Brain microvascular endothelial cell (primary cell): ENCODE measurements at regions not wholly inside any gene's neighbourhood (a gene's known extent, or its start where the extent isn't known, plus 50 kb on each side); places are given as distances from the start of the nearest gene placed in this dataset.

Experiments
- DNase-seq: peaks from one replicate; pipeline ENCODE4 v3.0.0-alpha.2; 2020
- H3K27ac ChIP-seq: fragments of 250-450 bp; sonication (Bioruptor Pico); 2 replicates; pipeline ENCODE4 v1.5.1; 2020; ENCODE audit warnings: mild to moderate bottlenecking, moderate library complexity
- H3K27me3 ChIP-seq: fragments of 250-450 bp; sonication (Bioruptor Pico); replicated peaks from 2 replicates; pipeline ENCODE4 v1.5.1; 2020; ENCODE audit warnings: mild to moderate bottlenecking
- H3K36me3 ChIP-seq: fragments of 250-450 bp; sonication (Bioruptor Pico); replicated peaks from 2 replicates; pipeline ENCODE4 v1.5.1; 2020; ENCODE audit warnings: mild to moderate bottlenecking
- H3K4me3 ChIP-seq: 2 replicates; pipeline ENCODE4 v1.5.1; 2011; ENCODE audit warnings: low read depth, mild to moderate bottlenecking, control low read depth, low read length, moderate library complexity
- CTCF ChIP-seq: IDR thresholded peaks from 2 replicates; pipeline ENCODE4 v1.5.1; 2011; ENCODE audit warnings: low read depth, mild to moderate bottlenecking, moderate library complexity, low read length, control low read depth, inconsistent platforms; ENCODE audit errors: missing control alignments
- in situ Hi-C: cut with HindIII; loops from 2 replicates; pipeline ENCODE4 v1.10.0; 2017; ENCODE audit warnings: low sequenced_read_pairs, low pct_ligation_motif_present

DNA sequence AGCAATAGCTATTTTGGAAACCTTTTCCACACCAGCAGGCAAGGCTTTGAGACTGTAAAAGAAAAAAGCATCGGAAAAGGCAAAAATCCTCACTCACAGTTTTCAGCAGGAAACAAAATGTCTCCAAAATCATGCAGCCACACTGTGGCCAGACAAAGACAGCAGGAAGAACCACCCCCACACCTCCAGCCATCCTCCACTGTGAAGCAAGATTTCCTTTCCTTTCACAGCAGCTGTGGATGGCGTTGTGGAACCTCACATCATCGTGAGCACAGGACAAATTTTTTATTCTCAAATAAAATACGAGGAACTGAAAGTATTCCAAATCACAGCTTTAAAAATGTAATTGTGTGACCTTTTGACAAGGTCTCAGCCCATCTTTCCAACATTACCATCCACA, 351.7 kb upstream of the NOCT start:
- no peaks in the 10 kb centered on the region for H3K27me3 ChIP-seq
- H3K36me3 ChIP-seq, result no peaks in the 10 kb centered on the region
- no peak overlapping the region for H3K27ac ChIP-seq
- no peak overlapping the region for H3K4me3 ChIP-seq
- TF ChIP-seq CTCF, result no peak
- in situ Hi-C loops, result no loop called here
- no peak for DNase-seq

DNA sequence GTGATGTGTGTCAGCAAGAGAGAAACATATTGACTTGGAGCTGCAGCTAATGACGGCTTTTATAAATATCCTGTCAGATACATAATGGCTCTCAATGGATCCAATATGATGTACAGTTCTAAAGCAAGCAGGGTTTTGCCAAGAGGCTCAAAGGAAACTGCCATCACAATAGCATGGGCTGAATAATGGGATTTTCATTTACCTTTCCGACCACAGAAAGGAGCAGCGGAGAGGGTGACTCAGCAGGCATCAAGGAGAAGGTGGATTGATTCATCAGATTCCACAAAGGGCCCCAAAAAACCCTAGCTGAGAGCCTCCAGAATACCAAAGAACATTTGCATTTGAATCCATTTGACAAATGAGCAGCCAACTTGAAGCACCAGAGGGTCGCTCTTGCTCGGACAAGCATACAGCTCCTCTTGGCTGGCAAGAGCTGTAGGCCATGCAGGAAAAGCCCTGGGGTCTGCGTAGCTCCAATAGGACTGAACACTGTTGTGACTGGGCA, 355.7 kb upstream of the NOCT start:
- Histone ChIP-seq H3K27me3 (no peaks in the 10 kb centered on the region), H3K27ac (no peak overlapping the region), H3K4me3 (no peak overlapping the region), H3K36me3 (no peaks in the 10 kb centered on the region)
- in situ Hi-C loops, result no loop called here
- no peak for DNase-seq
- no peak for TF ChIP-seq CTCF

DNA sequence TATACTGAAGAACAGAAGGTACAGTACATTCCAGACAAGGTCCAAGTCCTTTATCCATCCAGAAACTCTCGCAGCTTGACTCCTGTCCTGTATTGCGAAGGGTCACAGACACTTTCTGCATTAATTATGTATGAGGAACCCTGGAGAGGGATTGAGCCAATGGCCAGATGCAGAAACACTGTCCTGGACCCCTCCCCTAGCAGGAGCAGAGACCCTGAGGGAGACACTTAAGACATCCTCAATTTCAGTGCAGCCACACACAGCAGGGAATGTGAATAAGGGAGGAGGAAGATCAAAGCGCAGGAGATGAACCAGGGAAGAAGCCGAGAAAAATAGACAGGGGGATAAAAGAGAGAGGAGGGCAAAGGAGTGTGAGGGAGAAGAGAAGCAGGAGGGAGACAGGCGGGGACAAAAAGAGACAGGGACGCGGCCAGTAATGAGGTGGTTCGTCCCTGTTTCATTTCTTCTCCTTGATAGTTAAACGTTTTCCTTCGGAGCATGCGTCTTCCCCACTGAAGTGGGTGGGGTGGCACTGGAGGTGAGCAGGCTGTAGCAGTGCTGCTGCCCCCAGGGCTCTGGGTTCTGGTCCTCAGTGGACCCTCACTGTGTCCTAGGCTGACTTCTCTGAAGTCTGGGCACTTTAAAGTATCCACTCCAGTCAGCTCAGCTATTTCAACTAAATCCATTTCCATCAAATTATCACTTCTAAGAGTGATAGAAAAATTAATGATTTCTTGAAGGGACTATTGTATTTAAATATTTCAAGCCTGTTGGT, 356.4 kb upstream of the NOCT start:
- Histone ChIP-seq H3K27ac (no peak overlapping the region), H3K36me3 (no peaks in the 10 kb centered on the region), H3K4me3 (no peak overlapping the region), H3K27me3 (no peaks in the 10 kb centered on the region)
- no peak for TF ChIP-seq CTCF
- no peak for DNase-seq
- in situ Hi-C loops, result no loop called here

DNA sequence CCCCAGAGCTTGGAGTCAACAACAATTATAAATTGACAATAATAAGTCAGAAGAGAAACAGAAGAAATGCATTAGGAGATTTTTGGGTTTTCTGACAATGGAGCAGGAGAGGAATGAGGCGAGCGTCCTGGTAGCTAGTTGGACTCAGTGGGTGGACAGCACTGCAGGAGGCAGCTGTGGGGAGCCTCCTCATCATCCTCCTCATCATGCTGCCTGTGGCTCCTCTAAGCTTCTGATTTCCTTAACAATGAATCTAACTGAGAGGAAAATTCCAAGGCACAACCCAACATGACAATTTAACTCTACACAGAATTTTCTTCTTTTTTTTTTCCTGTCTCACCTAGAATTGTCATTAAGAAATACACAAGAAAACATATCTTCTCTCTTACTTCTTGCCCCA, 357.1 kb upstream of the NOCT start:
- H3K27me3 ChIP-seq, result no peaks in the 10 kb centered on the region
- no peak overlapping the region for H3K27ac ChIP-seq
- no peaks in the 10 kb centered on the region for H3K36me3 ChIP-seq
- no peak for TF ChIP-seq CTCF
- H3K4me3 ChIP-seq, result no peak overlapping the region
- DNase-seq, result no peak
- in situ Hi-C loops, result no loop called here

- Histone ChIP-seq H3K36me3 (no peaks in the 10 kb centered on the region), H3K4me3 (no peak overlapping the region), H3K27me3 (no peaks in the 10 kb centered on the region), H3K27ac (no peak overlapping the region)
- no peak for TF ChIP-seq CTCF
- in situ Hi-C loops, result no loop called here
- DNase-seq, result no peak
Observed at GRCh38 chr4:138656990-138657389, 358.6 kb upstream of the NOCT start.

DNA sequence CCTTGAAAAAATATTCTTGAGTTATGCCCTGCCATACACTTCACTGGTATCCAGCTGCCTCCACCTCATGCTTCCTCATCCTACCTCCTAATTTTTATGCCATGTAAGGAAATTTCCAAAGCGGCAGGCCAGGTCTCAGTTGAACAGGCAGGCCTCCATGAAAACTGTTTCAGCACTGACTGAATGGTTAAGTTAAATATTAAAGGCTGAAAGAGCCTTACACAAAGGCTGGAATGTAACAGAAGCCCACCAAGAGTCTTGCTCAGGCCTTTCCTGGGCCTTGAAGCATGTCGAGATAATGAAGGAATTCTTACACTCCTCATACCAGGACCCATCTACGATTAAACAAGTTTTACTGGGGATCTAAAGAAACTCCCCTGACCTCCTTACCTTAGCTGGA, 359.6 kb upstream of the NOCT start:
- no peaks in the 10 kb centered on the region for H3K36me3 ChIP-seq
- no peak overlapping the region for H3K27ac ChIP-seq
- no peaks in the 10 kb centered on the region for H3K27me3 ChIP-seq
- in situ Hi-C loops, result no loop called here
- H3K4me3 ChIP-seq, result no peak overlapping the region
- no peak for TF ChIP-seq CTCF
- no peak for DNase-seq
